ENCODE measurements at regions not wholly inside any gene's neighbourhood (a gene's known extent, or its start where the extent isn't known, plus 50 kb on each side); places are given as distances from the start of the nearest gene placed in this dataset.

GRCh38 chr9:2991292-2991691, 147.4 kb upstream of the PUM3 start:
- TF ChIP-seq EP300 (IDR thresholded peaks at IDR 0.05), result no peak
- no peak for TF ChIP-seq POLR2A (IDR thresholded peaks at IDR 0.05)
- TF ChIP-seq CTCF (IDR thresholded peaks at IDR 0.05), result no peak
